GM12873 (cell line): ENCODE measurements at regions not wholly inside any gene's neighbourhood (a gene's known extent, or its start where the extent isn't known, plus 50 kb on each side); places are given as distances from the start of the nearest gene placed in this dataset.
A peak's percentile ranks its signal among the peaks of the same experiment; 100 is the strongest.

Source experiments
- TF ChIP-seq, protein P1 (sequence below): IDR thresholded peaks from 2 replicates; pipeline ENCODE4 v1.5.1; 2012; ENCODE audit warnings: low read depth, mild to moderate bottlenecking, moderate library complexity, low read length, control low read depth; ENCODE audit not compliant: insufficient read depth; ENCODE audit errors: missing control alignments

DNA sequence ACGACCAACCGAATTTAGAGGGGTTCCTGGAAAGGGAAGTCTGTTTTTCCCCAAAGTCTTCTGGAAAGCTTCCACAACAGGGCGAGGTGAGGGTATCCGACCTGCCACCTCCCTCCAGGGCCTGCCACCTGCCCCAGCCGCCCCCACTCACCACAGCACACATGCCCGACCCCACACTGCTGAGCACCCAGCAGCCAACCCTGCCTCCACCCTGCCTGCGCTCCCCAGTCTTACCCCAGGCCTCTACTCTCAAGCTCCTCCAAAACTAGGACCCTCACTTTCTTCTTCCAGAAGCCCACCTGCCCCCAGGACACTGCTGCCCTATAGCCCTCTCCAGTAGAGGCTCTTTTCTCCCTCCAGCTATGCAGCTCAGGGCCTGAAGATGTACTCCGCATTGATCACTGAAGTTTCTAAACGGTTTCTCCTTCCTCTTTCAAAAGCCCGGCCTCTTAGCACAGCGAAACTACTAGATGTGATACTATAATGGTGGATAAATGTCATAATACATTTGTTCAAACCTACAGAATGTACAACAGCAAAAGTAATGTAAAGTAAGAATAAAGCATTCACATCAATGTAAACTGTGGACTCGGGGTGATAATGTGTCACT, 128.8 kb upstream of the SLC1A4 start:
- TF ChIP-seq, protein P1, sequence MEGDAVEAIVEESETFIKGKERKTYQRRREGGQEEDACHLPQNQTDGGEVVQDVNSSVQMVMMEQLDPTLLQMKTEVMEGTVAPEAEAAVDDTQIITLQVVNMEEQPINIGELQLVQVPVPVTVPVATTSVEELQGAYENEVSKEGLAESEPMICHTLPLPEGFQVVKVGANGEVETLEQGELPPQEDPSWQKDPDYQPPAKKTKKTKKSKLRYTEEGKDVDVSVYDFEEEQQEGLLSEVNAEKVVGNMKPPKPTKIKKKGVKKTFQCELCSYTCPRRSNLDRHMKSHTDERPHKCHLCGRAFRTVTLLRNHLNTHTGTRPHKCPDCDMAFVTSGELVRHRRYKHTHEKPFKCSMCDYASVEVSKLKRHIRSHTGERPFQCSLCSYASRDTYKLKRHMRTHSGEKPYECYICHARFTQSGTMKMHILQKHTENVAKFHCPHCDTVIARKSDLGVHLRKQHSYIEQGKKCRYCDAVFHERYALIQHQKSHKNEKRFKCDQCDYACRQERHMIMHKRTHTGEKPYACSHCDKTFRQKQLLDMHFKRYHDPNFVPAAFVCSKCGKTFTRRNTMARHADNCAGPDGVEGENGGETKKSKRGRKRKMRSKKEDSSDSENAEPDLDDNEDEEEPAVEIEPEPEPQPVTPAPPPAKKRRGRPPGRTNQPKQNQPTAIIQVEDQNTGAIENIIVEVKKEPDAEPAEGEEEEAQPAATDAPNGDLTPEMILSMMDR: peak; percentile 26

DNA sequence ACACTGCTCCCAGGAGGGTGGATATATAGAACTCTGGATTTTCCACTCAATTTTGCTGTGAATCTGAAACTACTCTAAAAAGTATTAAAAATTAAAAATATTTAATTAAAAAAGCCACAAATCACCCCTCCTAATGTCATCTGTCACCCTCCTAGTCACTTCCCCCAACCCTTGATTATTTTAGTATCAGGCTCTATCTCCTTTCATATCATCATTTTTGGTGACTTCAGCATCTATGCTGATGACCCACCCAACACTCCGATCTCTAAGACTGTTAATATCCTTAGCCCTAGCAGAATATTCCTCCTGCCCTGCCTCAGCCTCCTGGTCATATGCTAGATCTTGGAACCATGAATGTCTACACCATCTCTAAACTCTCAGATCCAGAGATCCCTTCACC, 128.3 kb upstream of the SLC1A4 start:
- TF ChIP-seq, protein P1: no peak

DNA sequence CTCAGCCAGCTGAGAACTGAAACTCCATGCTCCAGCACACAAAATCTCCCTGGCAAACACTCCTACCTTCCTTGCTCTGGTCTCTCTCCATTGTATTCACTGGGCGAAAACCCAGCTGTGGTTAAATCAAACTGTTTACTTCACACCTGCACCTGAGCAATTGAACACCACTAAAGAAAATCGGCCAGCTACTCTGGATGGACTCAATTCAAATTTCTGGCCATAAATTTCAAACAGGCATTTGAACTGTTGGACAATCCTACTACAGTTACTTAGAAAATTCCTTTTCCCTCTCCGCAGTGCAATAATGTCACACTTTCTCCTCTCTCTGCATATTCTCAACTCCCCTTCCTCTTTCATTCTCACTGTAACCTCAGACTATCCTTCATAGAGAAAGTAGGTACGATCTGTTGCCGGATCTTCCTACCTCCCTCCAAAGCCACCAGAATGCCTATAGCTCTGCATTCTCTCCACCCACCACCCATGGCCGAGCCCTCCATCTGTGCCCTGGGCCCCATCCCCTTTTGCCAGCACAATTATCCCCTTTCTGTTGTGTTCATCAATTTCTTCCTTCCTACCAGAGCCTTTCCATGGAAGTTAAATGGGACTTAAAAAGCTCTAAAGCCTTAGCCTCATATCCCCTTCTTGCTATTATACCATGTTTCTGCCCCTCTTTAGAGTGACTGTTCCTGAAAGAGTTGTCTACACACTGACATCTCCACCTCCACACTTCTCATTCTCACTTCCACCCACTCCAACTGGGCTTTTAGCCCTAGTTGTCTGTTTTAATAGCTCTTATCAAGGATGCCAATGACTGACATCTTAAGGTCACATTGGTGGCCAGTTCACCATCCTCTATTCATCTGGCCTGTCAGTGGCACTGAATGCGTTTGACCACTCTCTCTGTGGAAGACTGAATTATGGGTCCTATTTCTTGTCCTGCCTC, 127.5 kb upstream of the SLC1A4 start:
- TF ChIP-seq, protein P1: no peak

DNA sequence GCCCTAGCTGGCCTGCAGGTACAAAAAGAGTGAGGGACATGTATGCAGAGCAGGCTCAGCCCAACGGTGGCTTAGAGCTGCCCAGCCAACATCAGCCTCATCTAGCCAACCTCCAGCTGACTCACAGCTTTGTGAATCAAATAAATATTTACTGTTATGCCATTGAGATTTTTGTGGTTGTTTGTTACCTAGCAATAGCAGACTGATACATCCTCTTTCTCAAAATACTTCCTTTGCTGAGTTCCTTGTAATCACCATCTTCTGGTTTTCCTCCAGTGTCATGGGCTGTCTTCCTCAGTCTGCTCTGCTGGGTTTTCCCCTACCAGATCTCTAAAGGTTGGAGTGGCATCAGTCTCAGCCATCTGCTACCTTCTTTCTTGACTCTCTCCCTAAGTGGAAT, 126.6 kb upstream of the SLC1A4 start:
- TF ChIP-seq, protein P1: no peak

DNA sequence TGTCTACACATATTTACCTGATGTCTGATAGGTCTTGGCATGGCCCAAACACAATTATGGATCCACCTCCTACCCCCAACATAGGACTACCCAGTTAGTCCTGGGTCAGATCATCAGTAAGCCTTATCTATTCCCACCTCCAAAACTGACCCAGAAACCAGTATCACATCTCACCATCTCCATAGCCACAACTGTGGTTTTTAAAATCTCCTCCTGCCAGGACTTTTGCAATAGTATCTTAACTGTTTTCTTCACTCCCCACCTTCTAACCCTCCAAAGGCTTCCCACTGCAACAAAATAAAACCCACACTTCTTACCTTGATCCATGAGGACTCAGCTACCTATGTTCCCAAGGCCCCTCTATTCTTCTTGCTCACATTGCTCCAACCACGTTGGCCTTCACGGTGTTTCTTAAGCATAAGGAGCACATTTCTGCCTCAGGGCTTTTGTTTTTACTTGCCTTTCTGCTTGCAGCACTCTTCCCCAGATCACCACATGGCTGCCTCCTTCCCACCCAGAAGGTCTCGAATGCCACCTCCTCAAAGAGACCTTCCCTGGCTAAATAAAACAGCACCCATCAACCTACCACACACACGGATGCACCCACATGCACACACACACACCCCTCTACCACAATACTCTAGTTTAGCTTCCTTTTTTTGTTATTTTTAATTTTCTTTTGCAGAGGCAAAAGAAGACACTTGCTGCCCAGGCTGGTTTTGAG, 125.9 kb upstream of the SLC1A4 start:
- TF ChIP-seq, protein P1: no peak

DNA sequence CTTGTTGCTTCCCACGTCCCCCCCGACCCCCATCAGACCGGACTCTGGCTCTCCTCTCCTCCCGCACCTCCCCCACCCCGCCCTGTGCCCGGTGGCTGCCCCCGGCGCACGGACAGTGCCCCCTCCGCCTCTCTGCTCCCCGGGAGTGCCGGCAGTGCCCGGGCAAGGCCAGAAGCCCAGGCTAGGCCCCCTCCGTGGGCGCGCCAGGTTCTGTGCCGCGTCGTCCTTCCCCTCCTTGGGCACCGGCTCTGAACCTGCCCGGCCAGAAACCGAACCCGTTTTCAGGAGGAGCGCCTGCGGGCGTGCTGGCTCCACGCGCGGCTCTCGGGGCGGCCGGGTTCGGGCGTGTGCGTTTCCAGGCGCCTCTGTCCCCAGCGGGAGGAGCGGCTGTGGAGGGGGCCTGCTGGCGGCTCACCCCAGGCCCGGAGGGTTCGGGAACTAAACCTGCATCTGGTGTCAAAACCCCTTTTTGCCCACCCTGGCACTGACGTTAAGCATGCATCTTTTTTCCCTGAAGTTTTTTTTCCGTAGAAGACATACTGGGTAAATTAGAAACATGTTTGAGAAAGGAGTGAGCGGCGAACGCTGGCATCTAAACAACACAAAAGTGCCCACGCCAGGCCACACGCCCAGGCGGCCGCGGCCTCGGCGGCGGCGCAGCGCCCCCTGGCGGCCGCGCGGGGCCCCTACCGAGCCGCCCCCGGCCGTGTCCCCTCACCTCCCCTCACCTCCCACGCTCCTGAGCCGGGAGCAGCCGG, 123.9 kb upstream of the SLC1A4 start:
- TF ChIP-seq, protein P1: peak; percentile 67
